PC-3 (cell line): ENCODE measurements at regions not wholly inside any gene's neighbourhood (a gene's known extent, or its start where the extent isn't known, plus 50 kb on each side); places are given as distances from the start of the nearest gene placed in this dataset.

Experiments
- EZH2phosphoT487 ChIP-seq: fragments of 300-600 bp; sonication (generic); IDR thresholded peaks from 2 replicates; pipeline ENCODE4 v1.6.1; 2018; ENCODE audit warnings: mild to moderate bottlenecking, antibody characterized with exemption, low read length, borderline replicate concordance
- TF ChIP-seq, protein P1 (sequence below): fragments of 300-600 bp; sonication (generic); conservative IDR thresholded peaks from 2 replicates; pipeline ENCODE4 v1.5.1; 2017; ENCODE audit warnings: antibody characterized with exemption, low read depth, mild to moderate bottlenecking, low read length

DNA sequence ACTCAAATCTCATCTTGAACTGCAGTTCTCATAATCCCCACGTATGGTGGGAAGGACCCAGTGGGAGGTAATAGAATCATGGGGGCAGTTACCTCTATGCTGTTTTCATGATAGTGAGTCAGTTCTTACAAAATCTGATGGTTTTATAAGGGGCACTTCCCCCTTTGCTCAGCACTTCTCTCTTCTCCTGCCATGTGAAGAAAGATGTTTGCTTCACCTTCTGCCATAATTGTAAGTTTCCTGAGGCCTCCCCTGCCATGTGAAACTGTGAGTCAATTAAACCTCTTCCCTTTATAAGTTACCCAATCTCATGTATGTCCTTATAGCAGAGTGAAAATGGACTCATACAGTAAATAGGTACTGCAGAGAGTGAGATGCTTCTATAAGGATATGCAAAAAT is 1050.6 kb upstream of the GRIA3 start:
- TF ChIP-seq, protein P1, sequence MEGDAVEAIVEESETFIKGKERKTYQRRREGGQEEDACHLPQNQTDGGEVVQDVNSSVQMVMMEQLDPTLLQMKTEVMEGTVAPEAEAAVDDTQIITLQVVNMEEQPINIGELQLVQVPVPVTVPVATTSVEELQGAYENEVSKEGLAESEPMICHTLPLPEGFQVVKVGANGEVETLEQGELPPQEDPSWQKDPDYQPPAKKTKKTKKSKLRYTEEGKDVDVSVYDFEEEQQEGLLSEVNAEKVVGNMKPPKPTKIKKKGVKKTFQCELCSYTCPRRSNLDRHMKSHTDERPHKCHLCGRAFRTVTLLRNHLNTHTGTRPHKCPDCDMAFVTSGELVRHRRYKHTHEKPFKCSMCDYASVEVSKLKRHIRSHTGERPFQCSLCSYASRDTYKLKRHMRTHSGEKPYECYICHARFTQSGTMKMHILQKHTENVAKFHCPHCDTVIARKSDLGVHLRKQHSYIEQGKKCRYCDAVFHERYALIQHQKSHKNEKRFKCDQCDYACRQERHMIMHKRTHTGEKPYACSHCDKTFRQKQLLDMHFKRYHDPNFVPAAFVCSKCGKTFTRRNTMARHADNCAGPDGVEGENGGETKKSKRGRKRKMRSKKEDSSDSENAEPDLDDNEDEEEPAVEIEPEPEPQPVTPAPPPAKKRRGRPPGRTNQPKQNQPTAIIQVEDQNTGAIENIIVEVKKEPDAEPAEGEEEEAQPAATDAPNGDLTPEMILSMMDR: no peak
- no peak for TF ChIP-seq EZH2phosphoT487
